Left renal pelvis (tissue), 4 donors: ENCODE measurements at regions not wholly inside any gene's neighbourhood (a gene's known extent, or its start where the extent isn't known, plus 50 kb on each side); places are given as distances from the start of the nearest gene placed in this dataset.
"Not testable (repeated sequence)": the region's sequence is repeated elsewhere in the genome, so short reads cannot be mapped to it uniquely, and the experiment has no call there.

Experiments used
- DNase-seq, 4 donors: peaks; one replicate each; pipeline ENCODE4 v3.0.0-alpha.2; 2013; ENCODE audit warnings: low read depth in 4 of 4, low spot score in 3 of 4

DNA sequence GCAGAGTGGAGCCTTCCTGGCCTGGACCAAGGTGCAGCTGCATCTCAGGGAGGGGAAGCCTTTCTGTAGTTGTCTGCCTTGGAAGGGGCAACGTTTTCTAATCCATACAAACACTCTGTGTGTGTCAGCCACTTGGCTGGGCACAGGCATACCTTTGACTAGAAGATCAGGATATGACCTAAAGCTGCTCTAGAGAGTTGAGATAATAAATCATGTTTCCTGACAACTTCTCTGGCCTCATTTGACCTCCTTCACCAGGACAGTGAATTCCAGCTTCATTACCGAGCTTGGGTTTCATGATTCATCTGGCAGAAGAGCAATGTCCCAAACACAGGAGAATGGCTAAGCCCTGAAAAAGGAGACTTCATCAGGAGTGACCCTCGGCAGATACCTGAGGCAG, 89.6 kb upstream of the KIT start:
- no peak for DNase-seq

GRCh38 chr4:54570822-54571221, 86.9 kb upstream of the KIT start:
- DNase-seq = no peak

- DNase-seq = no peak
Measured at GRCh38 chr4:54571293-54572151, 86.2 kb upstream of the KIT start.

DNA sequence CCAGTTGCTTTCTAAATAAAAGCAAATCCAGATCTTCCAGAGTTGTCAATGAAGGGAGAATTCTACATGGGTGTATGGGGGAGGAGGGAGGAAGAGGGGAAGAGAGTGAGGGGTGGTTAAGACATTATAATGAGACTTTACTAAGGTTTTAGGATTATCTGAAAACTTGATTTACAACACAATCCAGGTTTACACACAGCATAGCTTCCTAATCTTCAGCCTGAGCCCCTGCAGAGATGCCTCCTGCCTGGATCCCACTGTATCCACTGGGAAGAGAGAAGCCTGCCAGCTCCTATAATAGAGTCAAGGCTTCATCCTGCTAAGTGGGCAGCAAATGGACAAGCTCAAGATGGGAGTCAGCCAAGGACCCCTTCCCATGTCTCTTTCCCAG, 85.6 kb upstream of the KIT start:
- no peak for DNase-seq

- DNase-seq = no peak
Measured at GRCh38 chr4:54574500-54574899, 83.3 kb upstream of the KIT start.

GRCh38 chr4:54575919-54576318, 81.8 kb upstream of the KIT start:
- no peak for DNase-seq

DNA sequence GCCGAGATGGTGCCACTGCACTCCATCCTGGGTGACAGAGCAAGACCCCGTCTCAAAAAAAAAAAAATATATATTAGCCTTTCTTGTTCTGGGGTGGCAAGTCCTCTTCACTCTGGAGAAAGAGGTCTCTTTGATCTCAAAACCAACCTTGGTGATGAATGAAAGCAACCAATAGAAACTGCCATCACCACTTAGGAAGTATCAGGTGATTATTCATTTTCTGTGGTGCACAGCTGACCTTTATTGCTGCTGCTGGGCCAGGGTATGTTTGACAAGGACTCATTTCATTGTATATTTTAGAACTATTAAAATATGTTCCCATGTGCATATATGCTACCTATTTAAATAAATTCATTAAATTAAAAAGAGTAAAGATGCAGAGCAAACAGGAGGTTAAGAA, 76.0 kb upstream of the KIT start:
- no peak for DNase-seq

GRCh38 chr4:54585321-54586000, 72.3 kb upstream of the KIT start:
- no peak for DNase-seq

GRCh38 chr4:54586320-54586955, 71.3 kb upstream of the KIT start:
- DNase-seq = peak in 1 of 4 donors; percentile 1

- no peak for DNase-seq
Measured at GRCh38 chr4:54587107-54587891, 70.5 kb upstream of the KIT start.

DNA sequence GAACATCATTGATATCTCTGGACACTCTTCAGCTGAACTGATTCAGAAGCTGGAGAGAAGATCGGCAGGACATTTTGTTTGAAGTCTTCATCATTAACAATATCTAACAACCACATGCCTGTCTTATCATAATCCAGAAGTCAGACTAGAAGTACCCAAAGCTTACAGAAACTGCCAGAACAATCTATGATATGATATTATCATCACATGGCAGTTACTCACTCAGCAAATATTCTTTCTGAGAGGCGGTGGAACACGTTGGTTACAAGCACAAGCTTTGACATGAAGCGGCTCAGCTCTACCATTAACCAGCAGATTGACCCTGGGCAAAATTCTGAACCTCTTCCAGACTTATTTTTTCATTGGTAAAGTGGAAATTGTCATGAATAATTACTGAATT, 69.4 kb upstream of the KIT start:
- no peak for DNase-seq

GRCh38 chr4:54589586-54589985, 68.2 kb upstream of the KIT start:
- no peak for DNase-seq

- DNase-seq = no peak
Measured at GRCh38 chr4:54593795-54594322, 63.9 kb upstream of the KIT start.

DNA sequence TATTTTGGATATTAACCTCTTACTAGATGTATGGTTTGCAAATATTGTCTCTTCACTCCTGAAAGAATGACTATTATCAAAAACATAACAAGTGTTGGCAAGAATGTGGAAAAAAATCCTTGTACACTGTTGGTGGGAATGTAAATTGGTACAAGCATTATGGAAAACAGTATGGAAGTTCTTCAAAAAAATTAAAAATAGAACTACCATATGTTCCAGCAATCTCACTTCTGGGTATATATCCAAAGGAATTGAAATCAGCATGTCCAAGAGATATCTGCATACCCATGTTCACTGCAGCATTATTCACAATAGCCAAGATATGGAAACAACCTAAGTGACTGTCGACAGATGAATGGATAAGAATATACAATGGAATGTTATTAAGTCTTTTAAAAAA, 61.6 kb upstream of the KIT start:
- no peak for DNase-seq

DNA sequence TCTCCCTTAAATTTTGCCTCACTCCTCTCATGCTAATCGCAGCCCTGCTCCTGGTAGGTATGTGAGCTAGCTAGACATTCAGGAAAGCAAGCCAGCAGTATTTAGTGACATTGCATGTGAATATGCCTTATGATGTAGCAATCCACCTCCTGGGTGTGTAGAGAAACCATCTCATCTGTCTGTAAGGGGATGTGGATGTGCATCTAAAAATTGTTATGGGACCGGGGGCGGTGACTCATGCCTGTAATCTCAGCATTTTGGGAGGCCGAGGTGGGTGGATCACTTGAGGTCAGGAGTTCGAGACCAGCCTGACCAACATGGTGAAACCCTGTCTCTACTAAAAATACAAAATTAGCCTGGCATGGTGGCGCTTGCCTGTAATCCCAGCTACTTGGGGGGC, 60.1 kb upstream of the KIT start:
- DNase-seq = not testable (repeated sequence)

DNA sequence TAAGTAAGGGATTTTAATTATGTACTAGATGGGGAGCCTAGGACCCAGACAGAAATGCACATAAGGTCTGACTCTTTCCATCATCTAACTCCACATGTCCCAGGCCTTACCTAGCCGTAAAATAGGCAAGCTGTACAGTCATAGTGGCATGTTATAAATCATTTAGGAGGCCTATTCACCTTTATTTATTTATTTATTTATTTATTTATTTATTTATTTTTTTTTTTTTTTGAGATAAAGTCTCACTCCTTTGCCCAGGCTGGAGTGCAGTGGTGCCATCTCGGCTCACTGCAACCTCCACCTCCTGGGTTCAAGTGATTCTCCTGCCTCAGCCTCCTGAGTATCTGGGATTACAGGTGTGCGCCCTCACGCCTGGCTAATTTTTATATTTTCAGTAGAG, 55.6 kb upstream of the KIT start:
- DNase-seq = not testable (repeated sequence)

DNA sequence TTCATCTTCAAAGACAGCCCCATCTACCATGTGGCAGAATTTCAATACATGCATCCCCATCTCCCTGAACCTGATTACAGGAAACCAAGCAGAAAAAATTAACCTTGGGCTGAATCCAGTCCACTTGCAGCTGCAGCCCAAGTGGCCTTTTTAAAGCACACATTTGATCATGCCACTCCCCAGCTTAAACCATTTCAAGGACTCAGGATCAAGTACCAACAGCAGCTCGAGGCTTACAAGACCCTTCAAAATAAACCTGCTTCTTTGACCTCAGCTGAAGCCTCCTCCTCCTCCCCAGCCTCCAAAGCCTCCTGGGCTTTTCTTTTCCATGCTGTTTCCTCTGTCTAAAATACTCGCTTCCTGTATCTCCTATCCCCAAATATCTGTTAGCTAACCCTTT, 50.7 kb upstream of the KIT start:
- no peak for DNase-seq

- no peak for DNase-seq
Measured at GRCh38 chr4:54607521-54607920, 50.2 kb upstream of the KIT start.
